HG03066 (cell line): ENCODE measurements at regions not wholly inside any gene's neighbourhood (a gene's known extent, or its start where the extent isn't known, plus 50 kb on each side); places are given as distances from the start of the nearest gene placed in this dataset.

Experiments used
- ATAC-seq: cut with Tn5 transposase; IDR thresholded peaks from one replicate; pipeline ENCODE4 v1.9.1; 2021; ENCODE audit warnings: low read depth; ENCODE audit not compliant: unreplicated experiment

DNA sequence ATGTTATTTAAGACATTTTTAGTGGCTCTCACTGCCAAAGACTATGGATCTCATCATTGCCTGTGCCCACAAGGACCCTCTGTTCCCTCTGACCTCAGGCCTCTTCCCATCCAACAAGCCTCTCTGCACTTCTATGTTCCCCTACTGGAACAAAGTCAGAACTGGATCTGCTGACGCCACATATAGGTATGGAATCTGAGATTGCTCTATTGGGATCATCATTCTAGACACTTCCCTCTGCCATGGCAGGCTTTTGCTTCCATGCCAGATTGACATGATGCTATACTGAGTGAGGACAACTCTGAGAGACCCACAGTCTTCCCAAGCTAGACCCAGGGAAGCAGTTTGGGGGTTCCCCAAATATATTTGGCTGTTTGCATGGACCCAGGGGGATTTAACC is 76.0 kb upstream of the ZNF648 start:
- ATAC-seq, result no peak

- no peak for ATAC-seq
Observed at GRCh38 chr1:182135946-182136345, 74.4 kb upstream of the ZNF648 start.

DNA sequence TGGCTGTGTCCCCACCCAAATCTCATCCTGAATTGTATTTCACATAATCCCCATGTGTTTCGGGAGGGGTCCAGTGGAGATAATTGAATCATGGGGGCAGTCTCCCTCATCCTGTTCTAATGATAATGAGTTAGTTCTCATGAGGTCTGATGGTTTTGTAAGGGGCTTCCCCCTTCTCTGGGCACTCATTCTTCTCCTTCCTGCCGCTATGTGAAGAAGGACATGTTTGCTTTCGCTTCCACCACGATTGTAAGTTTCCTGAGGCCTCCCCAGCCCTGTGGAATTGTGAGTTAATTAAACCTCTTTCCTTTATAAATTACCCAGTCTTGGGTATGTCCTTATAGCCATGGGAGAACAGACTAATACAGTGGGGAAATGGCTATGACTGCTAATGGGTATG is 72.7 kb upstream of the ZNF648 start:
- no peak for ATAC-seq

DNA sequence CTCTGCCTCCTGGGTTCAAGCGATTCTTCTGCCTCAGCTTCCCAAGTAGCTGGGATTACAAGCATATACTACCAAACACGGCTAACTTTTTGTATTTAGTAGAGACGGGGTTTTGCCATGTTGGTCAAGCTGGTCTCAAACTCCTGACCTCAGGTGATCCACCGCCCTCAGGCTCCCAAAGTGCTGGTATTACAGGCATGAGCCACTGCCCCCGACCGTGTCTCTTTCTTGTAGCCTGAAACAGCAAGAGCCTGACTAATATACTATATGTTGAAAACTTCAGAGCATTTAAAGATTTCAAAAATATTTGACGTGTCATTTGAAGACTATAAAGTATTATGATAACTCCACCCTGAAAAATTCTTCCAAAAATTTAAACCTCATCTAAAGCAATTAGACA is 71.7 kb upstream of the ZNF648 start:
- ATAC-seq, result no peak

DNA sequence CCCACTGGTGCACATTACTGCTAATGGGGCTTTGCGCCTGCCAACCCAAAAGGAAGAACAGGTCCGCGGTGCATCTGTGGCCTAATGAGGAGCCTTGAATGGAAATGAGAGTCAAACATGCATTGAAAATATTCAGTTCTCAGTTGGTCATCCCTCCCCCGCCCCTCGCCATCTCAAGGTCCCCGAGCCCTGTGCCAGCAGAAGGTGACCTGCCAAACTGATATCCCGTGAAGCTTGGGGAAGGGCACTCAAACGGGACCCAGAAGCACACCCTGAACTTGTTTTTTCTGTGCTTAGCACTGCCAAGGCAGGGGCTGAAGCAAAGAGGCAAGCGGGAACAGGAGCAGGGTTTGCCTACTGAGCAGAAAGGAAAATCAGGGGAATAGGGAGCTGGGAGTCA is 67.9 kb upstream of the ZNF648 start:
- ATAC-seq, result no peak

GRCh38 chr1:182128502-182128901 is 67.0 kb upstream of the ZNF648 start:
- no peak for ATAC-seq

DNA sequence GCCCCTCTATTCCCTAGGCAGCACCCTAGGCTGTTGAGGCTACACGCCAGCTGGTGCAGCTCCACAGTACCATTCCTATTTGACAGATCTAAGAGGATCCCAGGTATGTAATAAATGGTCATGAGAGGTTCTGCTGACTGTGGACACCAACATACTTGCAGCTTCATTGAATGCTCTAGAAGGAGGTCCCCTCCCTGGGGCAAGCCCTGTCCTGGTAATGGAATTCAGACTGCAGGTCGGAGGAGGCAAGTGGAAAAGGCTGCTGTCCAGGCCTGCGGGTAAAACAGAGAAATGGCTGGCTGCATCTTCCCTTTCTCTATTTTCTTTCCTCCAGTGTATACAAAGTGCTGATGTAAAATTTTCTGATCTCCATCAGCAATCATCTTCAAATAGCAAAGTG is 66.1 kb upstream of the ZNF648 start:
- no peak for ATAC-seq

- ATAC-seq, result no peak
Observed at GRCh38 chr1:182126272-182126800, 64.8 kb upstream of the ZNF648 start.

GRCh38 chr1:182122913-182123260 is 61.4 kb upstream of the ZNF648 start:
- ATAC-seq, result no peak

- no peak for ATAC-seq
Observed at GRCh38 chr1:182122256-182122912, 60.9 kb upstream of the ZNF648 start.

DNA sequence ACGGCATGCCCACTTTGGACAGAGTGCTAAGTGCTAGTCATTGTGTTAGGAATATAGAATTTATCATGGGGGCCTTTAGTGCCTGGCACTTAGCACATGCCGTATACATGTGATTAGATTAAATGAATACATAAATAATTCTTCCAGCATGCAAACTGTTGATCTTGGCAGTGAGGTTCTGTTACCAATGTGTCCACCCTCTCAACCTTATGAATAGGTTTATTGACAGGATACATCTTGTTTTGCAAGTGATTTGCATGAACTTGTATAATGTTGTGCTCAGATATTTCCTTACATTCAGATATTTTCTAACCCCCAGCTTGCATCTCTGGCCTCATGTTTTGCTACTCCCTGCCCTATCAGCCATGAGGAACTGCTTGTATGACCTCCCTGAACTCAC is 60.3 kb upstream of the ZNF648 start:
- no peak for ATAC-seq

- no peak for ATAC-seq
Observed at GRCh38 chr1:182120411-182121258, 59.1 kb upstream of the ZNF648 start.

DNA sequence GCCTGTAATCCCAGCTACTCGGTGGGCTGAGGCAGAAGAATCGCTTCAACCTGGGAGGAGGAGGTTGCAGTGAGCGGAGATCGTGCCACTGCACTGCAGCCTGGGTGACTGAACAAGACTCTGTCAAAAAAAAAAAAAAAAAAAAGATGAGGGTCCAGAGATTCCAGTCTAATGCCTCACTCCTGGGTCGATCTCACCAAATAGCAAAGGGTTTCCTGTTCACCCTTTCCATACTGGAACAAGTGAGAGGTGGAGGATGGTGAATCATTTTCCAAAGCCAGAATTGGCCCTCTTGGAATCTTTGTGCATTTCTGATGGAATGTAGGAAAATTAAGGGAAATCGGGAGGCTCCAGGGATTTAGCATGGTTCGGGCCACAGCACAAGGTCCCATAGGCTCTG is 58.1 kb upstream of the ZNF648 start:
- ATAC-seq, result no peak

GRCh38 chr1:182118851-182119250 is 57.3 kb upstream of the ZNF648 start:
- no peak for ATAC-seq

- ATAC-seq, result no peak
Observed at GRCh38 chr1:182114627-182115023, 53.1 kb upstream of the ZNF648 start.

DNA sequence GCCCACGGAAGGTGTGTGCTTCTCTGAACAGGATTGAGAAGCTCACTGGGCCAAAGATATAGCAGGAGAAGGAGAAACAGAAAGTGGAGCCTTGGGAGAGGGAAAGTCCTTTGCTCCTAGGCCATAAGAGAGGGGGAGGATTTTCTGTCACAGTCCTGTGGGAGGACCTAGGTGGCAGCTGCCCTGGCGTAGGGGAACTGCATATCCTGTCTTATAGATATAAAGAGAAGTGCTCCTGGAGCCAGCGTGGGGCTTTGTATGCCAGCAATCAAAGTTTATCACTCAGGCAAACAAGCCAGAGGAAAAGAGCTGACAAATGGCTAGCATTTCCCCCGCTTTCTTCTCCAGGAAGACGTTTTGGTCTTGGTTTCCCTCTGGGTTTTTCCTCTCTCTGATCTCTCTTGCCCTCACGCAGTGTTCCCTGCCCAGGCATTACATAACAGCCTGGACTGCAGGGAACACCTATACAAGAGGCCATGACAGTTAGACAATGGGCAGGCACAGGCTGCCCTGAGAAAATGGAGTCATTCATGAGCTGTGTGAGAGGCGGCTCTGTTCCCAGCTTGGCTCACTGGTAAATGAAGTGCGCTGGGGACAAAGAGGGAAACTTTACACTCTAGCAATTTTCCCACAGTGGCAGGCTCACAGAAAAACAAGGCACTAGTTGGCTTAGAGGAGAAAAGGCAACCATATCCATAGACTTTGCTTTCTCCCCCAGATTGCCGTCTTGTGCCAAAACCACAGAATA is 52.5 kb upstream of the ZNF648 start:
- ATAC-seq, result no peak

GRCh38 chr1:182111496-182111895 is 50.0 kb upstream of the ZNF648 start:
- no peak for ATAC-seq
